ENCODE measurements at regions not wholly inside any gene's neighbourhood (a gene's known extent, or its start where the extent isn't known, plus 50 kb on each side); places are given as distances from the start of the nearest gene placed in this dataset. TPM values are rescaled to one million over a fixed set of nuclear protein-coding genes. Genes with fewer than 3 reads are reported as not detected.

Small RNAs in the stretch of these regions (small RNA-seq; reads per million reads assigned to genes)
- gene MIR548I2 (ENCODE audit: insufficient read length, low read depth) (not detected), gene RF00017 (ENCODE audit: insufficient read length, low read depth) (not detected), gene SNRPCP13 (ENCODE audit: insufficient read length, low read depth) (not detected)

All from CD14-positive monocyte (primary cell).